Bronchial epithelial cell (primary cell): ENCODE measurements at regions not wholly inside any gene's neighbourhood (a gene's known extent, or its start where the extent isn't known, plus 50 kb on each side); places are given as distances from the start of the nearest gene placed in this dataset.

ENCODE experiments used
- DNase-seq: peaks from one replicate; pipeline ENCODE4 v3.0.0-alpha.2; 2010; ENCODE audit warnings: low read depth
- FAIRE-seq: peaks from 2 replicates; lab custom pipeline; 2011; peaks lifted over from hg19 to GRCh38; lab: Jason Lieb, UNC
- H3K27me3 ChIP-seq: 2 replicates; pipeline ENCODE4 v1.5.1; 2011; ENCODE audit warnings: low read length; ENCODE audit not compliant: control insufficient read depth, insufficient read depth
- H3K36me3 ChIP-seq: 2 replicates; pipeline ENCODE4 v1.5.1; 2011; ENCODE audit warnings: low read length; ENCODE audit not compliant: control insufficient read depth, insufficient read depth
- H3K4me3 ChIP-seq: 2 replicates; pipeline ENCODE4 v1.5.1; 2011; ENCODE audit warnings: mild to moderate bottlenecking, low read depth, low read length, control low read depth
- TF ChIP-seq, protein P1 (sequence below): IDR thresholded peaks from 2 replicates; pipeline ENCODE4 v1.5.1; 2011; ENCODE audit warnings: mild to moderate bottlenecking, moderate library complexity, low read length, control low read depth, inconsistent platforms; ENCODE audit not compliant: insufficient read depth, severe bottlenecking

DNA sequence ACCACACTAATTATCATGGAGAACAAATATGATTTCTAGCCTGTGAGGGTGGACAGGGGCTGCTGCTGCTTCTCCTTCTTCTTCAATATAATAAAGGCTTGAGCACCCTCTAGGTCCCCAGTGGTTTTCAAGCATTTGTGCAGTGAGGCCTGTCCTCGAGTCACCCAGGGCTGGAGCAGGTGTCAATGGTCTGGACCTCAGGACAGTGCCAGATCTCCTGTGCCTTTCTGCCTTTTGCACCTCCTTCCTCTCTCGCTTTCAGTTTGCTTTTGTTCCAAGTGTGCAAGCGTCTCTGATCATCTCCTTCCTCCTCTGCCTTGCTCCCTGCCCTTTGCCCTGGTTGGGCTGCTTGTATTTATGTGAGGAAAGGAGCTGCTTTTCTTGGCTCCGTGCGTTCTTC lies 152.2 kb upstream of the SYNDIG1 start:
- FAIRE-seq: no peak

GRCh38 chr20:24316731-24317130 lies 152.7 kb upstream of the SYNDIG1 start:
- H3K36me3 ChIP-seq: no peaks in the 10 kb centered on the region
- TF ChIP-seq, protein P1, sequence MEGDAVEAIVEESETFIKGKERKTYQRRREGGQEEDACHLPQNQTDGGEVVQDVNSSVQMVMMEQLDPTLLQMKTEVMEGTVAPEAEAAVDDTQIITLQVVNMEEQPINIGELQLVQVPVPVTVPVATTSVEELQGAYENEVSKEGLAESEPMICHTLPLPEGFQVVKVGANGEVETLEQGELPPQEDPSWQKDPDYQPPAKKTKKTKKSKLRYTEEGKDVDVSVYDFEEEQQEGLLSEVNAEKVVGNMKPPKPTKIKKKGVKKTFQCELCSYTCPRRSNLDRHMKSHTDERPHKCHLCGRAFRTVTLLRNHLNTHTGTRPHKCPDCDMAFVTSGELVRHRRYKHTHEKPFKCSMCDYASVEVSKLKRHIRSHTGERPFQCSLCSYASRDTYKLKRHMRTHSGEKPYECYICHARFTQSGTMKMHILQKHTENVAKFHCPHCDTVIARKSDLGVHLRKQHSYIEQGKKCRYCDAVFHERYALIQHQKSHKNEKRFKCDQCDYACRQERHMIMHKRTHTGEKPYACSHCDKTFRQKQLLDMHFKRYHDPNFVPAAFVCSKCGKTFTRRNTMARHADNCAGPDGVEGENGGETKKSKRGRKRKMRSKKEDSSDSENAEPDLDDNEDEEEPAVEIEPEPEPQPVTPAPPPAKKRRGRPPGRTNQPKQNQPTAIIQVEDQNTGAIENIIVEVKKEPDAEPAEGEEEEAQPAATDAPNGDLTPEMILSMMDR: no peak
- H3K4me3 ChIP-seq: no peak overlapping the region
- DNase-seq: peak; percentile 29
- FAIRE-seq: no peak
- H3K27me3 ChIP-seq: no peaks in the 10 kb centered on the region

More for the DNA sequence above, 152.2 kb upstream of the SYNDIG1 start:
- Histone ChIP-seq H3K27me3 (no peaks in the 10 kb centered on the region), H3K4me3 (no peak overlapping the region), H3K36me3 (no peaks in the 10 kb centered on the region)
- no peak for DNase-seq
- TF ChIP-seq, protein P1: no peak

DNA sequence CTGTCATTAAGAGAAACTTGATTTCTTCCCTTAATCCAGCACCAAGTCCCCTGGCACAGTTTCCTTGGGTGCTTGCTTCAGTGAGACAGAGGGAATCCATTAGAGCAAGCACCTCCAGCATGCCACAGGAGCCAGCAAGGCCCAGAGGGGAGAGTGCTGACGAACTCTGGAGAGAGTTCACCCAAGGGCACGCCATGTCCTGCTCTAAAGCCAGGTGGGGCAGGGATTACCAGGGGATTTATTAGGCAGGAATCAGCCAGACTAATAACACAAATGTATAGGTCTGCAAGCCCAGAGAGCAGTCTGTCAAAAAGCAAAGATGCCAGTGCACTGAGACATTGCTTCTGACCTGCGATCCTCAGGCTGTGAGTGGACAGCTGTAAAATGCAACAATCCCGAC lies 155.4 kb upstream of the SYNDIG1 start:
- TF ChIP-seq, protein P1: no peak
- Histone ChIP-seq H3K27me3 (no peaks in the 10 kb centered on the region), H3K36me3 (no peaks in the 10 kb centered on the region), H3K4me3 (no peak overlapping the region)
- FAIRE-seq (no peak), DNase-seq (no peak)

GRCh38 chr20:24309596-24309995 lies 159.8 kb upstream of the SYNDIG1 start:
- H3K27me3 ChIP-seq: no peaks in the 10 kb centered on the region
- DNase-seq (peak; percentile 17), FAIRE-seq (no peak)
- H3K4me3 ChIP-seq: no peak overlapping the region
- TF ChIP-seq, protein P1: no peak
- H3K36me3 ChIP-seq: no peaks in the 10 kb centered on the region

DNA sequence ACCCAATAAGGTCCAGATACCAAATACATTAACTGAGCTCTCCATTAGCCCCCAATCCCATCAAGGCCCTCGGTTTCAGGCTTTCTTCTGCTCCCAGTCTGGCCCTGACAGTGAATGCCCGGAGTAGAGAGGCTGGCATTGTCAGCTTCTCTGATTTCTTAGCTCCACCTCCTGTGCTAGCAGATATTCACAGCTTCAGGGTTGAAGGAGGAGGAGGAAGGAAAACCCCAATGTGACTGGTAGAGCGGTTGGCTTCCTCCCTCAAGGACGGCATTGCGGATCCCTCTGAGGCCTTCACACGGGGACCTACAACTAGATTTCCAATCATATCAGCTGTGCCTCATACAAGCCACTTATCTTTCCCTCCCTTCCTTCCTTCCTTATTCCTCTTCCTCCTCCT lies 164.1 kb upstream of the SYNDIG1 start:
- Histone ChIP-seq H3K4me3 (no peak overlapping the region), H3K27me3 (no peaks in the 10 kb centered on the region), H3K36me3 (no peaks in the 10 kb centered on the region)
- DNase-seq (no peak), FAIRE-seq (no peak)
- TF ChIP-seq, protein P1: no peak

DNA sequence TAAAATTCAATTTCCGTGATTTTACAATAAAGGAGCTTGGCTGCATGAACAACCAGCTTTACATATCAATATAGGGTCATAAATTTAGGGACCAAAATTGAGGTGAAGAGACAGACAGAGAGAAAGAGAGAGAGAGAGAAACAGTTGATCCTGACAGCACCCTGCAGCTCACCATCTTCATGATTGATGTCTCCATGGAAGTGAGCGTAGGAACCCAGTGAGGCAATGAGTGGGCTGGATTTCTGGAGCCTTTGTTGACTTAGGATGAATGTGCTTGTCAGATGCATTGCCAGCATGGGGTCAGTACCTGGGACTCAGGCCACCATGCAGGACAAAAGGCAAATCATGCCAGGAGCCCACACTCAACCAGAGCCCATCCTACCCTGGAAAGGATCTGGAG lies 165.1 kb upstream of the SYNDIG1 start:
- FAIRE-seq: no peak
- Histone ChIP-seq H3K27me3 (no peaks in the 10 kb centered on the region), H3K4me3 (no peak overlapping the region), H3K36me3 (no peaks in the 10 kb centered on the region)
- TF ChIP-seq, protein P1: no peak
- DNase-seq: no peak
